Amygdala (tissue), 56 donors: ENCODE measurements at regions not wholly inside any gene's neighbourhood (a gene's known extent, or its start where the extent isn't known, plus 50 kb on each side); places are given as distances from the start of the nearest gene placed in this dataset.

ENCODE experiments used
- DNase-seq, 56 donors: peaks; one replicate each; lab custom pipeline; 2025; lab: John Stamatoyannopoulos, UW

- no peak for DNase-seq
These were observed 718.9 kb upstream of the MEF2C start for GRCh38 chr5:89601880-89602279.

GRCh38 chr5:89597878-89598277, 714.9 kb upstream of the MEF2C start:
- DNase-seq, result no peak

- no peak for DNase-seq
These were observed 713.8 kb upstream of the MEF2C start for GRCh38 chr5:89596821-89597220.

- no peak for DNase-seq
These were observed 712.1 kb upstream of the MEF2C start for GRCh38 chr5:89595056-89595455.

- no peak for DNase-seq
These were observed 701.5 kb upstream of the MEF2C start for GRCh38 chr5:89584339-89584956.

DNA sequence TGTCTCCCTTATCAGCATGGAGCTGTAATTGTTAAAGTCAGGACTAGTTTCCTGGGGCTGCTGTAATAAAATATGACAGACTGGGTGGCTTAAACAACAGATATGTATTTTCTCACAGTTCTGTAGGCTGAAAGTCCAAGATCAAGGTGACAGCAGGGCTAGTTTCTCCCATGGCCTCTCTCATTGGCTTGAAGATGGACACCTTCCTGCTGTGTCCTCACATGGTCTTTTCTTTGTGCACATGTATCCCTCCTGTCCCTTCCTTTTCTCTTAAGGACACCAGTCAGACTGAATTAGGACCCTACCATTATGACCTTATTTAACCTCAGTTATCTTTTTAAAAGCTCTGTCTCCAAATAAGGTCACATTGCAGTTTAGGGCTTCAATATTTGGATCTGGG, 700.5 kb upstream of the MEF2C start:
- DNase-seq, result no peak

DNA sequence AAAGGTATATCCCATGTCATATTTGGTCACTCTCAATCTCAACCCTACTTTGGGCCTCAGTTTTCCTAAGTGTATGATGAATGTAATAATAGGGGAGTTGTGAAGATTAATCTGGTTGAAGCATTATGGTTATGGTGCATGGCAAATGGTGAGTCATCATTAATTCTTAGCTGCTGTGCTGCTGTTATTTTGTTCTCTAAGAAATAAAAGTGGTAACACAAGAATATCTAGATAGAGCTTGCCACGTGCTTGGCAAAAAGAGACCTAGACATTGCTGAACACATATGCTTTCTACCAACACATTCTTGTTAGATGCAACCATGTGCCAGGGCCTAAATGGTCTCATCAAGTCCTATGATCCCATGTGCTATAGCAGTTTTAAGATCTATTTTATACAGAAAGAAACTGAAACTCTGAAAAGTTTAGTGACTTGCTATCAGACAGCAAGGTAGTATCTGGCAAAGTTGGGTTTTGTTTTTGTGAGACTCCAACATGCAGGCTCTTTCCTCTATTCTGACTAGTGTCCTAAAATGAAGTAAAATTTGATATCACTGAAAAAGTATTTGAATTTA, 699.9 kb upstream of the MEF2C start:
- no peak for DNase-seq

DNA sequence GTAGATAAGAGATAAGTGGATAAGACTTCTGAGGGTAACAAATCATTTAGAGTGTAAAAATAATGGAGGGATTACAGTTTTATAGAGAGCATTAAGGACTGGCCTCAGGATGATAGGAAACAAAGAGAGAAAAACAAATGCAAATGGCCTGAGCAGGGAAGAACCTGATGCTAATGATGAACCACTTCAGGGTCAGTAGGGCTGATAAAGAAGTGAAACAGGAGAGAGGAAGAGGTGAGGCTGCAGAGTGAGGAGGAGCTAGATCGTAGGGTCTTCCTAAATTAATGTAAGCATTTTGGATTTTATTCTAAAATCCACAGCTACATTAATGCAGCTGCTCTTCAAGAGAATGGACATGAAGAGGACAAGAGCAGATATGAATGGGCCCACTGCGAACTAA, 698.0 kb upstream of the MEF2C start:
- no peak for DNase-seq

DNA sequence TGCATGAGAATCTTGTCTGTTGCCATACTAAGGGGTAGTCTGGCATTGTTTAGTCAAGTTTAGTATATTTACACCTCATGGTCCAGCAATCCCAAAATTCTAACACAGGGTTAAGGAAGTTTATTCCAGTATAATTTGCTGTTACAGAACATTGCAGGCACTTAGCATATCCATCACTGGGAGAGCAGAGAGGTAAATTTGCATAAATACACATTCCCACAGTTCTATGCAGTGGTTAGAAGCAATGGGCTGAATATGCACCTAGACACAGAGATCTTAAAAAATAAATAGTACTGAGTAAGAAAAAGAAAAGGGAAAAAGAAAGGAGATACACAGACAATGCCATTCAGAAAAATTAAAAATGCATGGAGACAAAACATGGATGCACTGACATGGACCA, 692.3 kb upstream of the MEF2C start:
- no peak for DNase-seq

DNA sequence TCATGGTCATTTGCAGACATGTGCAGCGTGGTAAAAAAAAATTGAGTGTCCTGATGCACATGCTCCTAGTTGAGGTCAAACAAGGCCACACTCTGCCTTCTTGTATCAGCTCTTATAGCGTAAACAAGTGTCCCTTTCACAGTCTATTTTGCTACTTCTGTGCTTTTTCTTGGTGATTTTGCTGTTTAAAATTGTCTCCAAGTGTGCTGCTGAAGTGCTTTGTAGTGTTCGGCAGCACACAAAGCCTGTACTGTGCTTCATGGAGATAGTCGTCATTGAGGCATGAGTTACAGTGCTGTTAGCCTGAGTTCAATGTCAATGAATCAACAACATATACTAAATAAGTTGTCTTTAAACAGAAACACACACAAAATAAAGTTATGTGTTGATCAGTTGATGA, 690.4 kb upstream of the MEF2C start:
- DNase-seq, result no peak

- DNase-seq, result no peak
These were observed 689.7 kb upstream of the MEF2C start for GRCh38 chr5:89572696-89573095.

- DNase-seq, result no peak
These were observed 687.6 kb upstream of the MEF2C start for GRCh38 chr5:89570557-89570956.

- no peak for DNase-seq
These were observed 683.4 kb upstream of the MEF2C start for GRCh38 chr5:89566340-89566739.

DNA sequence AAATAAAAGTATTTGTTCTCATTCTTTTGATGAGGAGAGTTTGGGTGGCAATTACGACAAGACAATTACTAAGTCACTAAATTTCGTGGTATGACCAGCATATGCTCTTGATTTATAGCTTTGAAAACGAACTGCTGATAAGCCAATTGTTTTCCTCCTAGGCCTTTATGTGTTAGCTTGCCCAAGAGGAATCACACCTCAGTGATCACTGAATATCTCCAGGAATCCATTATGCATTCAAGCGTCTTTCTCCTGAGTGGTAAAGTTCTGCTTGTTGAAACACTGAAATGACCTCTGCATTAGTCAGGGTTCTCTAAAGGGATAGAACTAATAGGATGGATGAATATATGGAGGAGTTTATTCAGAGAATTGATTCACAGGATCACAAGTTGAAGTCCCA, 677.7 kb upstream of the MEF2C start:
- DNase-seq, result no peak

DNA sequence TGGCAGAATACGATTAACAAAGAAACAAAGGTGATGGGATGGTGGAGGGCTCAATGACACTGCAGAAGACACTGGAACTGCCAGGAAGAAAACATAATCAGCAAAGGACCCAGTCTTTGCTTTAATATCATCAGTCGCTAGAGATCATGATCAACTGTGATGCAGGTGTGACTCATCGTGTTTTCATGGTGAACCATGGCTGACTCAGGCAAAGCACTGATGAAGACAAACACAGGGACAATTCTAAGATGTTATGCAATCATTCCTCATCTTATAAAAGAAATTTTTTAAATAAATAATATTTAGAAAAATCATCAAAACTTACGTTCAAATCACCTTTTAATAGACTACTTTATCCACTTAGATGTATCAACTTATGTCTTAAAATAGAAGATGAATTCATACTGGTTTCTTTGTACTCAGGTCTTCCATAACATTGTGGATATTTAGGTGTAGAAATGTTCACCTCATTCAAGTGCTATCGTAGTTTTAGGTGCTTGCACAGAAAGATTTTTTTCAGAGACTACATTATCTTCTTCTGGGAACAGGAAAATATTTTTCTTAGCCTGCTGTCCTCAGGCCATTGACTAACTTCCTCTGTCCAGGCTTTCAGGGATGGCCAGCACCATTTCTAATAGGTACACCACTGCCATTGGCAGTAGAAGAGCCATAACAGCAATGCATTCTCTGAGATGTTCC, 673.4 kb upstream of the MEF2C start:
- no peak for DNase-seq

DNA sequence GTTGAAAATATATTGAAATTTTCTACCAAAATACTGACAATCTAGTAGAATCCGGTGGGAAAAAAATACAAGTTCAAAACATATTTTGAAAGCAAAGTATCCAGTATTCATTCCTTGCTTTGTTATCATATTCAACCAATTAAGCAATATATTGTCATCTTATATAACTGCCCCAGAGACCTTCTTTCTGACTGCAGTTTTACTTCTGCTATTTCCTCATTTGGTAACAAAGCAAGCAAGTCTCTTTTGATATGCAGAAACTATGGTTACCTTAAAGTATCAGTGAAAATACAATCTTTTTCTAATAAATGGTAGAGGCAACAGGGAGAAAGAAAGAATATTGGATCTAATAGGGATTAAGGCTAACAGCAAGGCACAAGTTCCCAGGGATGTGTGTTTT, 663.7 kb upstream of the MEF2C start:
- DNase-seq, result no peak

DNA sequence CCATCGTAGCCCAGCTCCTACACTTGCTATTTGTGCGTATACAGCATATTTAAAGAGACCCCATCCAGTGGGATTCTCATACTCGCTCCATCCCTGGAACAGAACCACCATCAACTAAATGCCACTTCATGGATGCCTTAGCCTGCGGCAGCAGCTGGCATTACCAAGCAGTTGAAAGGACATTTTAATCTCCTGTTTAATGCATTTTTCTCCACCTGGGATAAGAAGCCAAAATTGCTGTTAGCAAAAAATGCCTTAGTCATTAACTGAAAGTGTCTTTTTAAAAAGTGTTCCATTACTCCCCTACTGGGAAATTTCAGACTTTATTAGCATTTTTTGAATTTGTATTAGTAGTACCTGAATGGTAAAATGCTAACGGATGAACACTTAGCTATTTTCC, 662.6 kb upstream of the MEF2C start:
- no peak for DNase-seq

- no peak for DNase-seq
These were observed 662.1 kb upstream of the MEF2C start for GRCh38 chr5:89545076-89545475.

GRCh38 chr5:89542736-89543135, 659.8 kb upstream of the MEF2C start:
- no peak for DNase-seq

GRCh38 chr5:89537800-89538199, 654.8 kb upstream of the MEF2C start:
- DNase-seq, result no peak

GRCh38 chr5:89536020-89536419, 653.0 kb upstream of the MEF2C start:
- no peak for DNase-seq

DNA sequence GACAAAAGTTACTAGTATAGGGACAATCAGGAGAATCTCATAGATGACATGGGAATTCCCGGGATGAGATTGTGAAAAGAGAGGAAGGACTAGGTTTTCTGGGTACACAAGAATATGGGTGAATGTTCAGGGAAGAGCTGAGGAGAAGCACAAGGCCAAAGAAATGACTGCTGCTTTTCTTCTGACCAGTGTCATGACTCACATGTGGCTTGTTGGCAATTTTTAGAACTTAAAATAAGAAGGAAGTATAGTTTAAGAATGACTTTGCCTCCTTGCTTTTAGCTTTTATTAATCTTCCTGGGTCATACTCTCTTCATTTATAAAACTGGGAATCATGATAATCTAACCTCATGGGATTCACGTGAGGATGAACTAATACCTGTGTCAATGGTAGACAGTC, 652.4 kb upstream of the MEF2C start:
- no peak for DNase-seq
